GM23338 (cell line): ENCODE measurements at regions not wholly inside any gene's neighbourhood (a gene's known extent, or its start where the extent isn't known, plus 50 kb on each side); places are given as distances from the start of the nearest gene placed in this dataset.

ENCODE experiments used
- ATAC-seq: fragments of 200-7000 bp; cut with Tn5 transposase; 3 replicates; pipeline ENCODE4 v1.9.1; 2020
- DNase-seq: peaks from one replicate; pipeline ENCODE4 v3.0.0-alpha.2; 2015; ENCODE audit warnings: low spot score
- H2AFZ ChIP-seq: fragments of 200-600 bp; sonication (generic); 2 replicates; pipeline ENCODE4 v1.8.0; 2016; ENCODE audit warnings: antibody characterized with exemption, mild to moderate bottlenecking, moderate library complexity
- H3F3A ChIP-seq: fragments of 200-600 bp; sonication (generic); replicated peaks from 2 replicates; pipeline ENCODE4 v1.8.0; 2017; ENCODE audit warnings: antibody characterized with exemption, mixed run types, low read depth
- H3K27ac ChIP-seq: fragments of 200-600 bp; sonication (generic); 2 replicates; pipeline ENCODE4 v1.6.1; 2016; ENCODE audit warnings: low read depth
- H3K27me3 ChIP-seq: fragments of 200-600 bp; sonication (generic); 2 replicates; pipeline ENCODE4 v1.8.0; 2016; ENCODE audit warnings: mild to moderate bottlenecking, mixed run types, moderate library complexity; ENCODE audit not compliant: insufficient read depth
- H3K36me3 ChIP-seq: fragments of 200-600 bp; sonication (generic); 2 replicates; pipeline ENCODE4 v1.8.0; 2016; ENCODE audit warnings: mild to moderate bottlenecking; ENCODE audit not compliant: insufficient read depth
- H3K4me1 ChIP-seq: fragments of 200-600 bp; sonication (generic); 2 replicates; pipeline ENCODE4 v1.8.0; 2016; ENCODE audit warnings: mild to moderate bottlenecking, moderate library complexity; ENCODE audit not compliant: insufficient read depth
- H3K4me2 ChIP-seq: fragments of 200-600 bp; sonication (generic); 2 replicates; pipeline ENCODE4 v1.7.1; 2017; ENCODE audit warnings: mixed run types
- H3K4me3 ChIP-seq: fragments of 200-600 bp; sonication (generic); 2 replicates; pipeline ENCODE4 v1.6.1; 2016; ENCODE audit warnings: mixed run types
- H3K79me2 ChIP-seq: fragments of 200-600 bp; sonication (generic); replicated peaks from 2 replicates; pipeline ENCODE4 v1.8.0; 2017; ENCODE audit warnings: mild to moderate bottlenecking; ENCODE audit not compliant: insufficient read depth
- H3K9me2 ChIP-seq: fragments of 200-600 bp; sonication (generic); 2 replicates; pipeline ENCODE4 v1.8.0; 2017; ENCODE audit not compliant: insufficient read depth
- H4K20me1 ChIP-seq: fragments of 200-600 bp; sonication (generic); replicated peaks from 2 replicates; pipeline ENCODE4 v1.8.0; 2017; ENCODE audit warnings: mild to moderate bottlenecking; ENCODE audit not compliant: insufficient read depth
- H3K27ac Mint-ChIP-seq: 2 replicates; pipeline ENCODE4 v1.8.0; 2020; ENCODE audit warnings: inconsistent platforms, mild to moderate bottlenecking, moderate library complexity, mixed read lengths
- H3K27me3 Mint-ChIP-seq: 3 replicates; pipeline ENCODE4 v1.8.0; 2022; ENCODE audit warnings: low read depth, mild to moderate bottlenecking, moderate library complexity, mixed read lengths, inconsistent platforms; ENCODE audit not compliant: insufficient read depth, poor library complexity
- H3K36me3 Mint-ChIP-seq: 3 replicates; pipeline ENCODE4 v1.8.0; 2021; ENCODE audit warnings: low read depth, mild to moderate bottlenecking, inconsistent platforms, moderate library complexity, mixed read lengths
- H3K4me1 Mint-ChIP-seq: 3 replicates; pipeline ENCODE4 v1.8.0; 2020; ENCODE audit warnings: mild to moderate bottlenecking, inconsistent platforms, mixed read lengths
- H3K4me3 Mint-ChIP-seq: 3 replicates; pipeline ENCODE4 v1.8.0; 2021; ENCODE audit warnings: moderate library complexity, mild to moderate bottlenecking, inconsistent platforms, mixed read lengths
- H3K9me3 Mint-ChIP-seq: 3 replicates; pipeline ENCODE4 v1.8.0; 2020; ENCODE audit warnings: moderate library complexity, mild to moderate bottlenecking, inconsistent platforms, mixed read lengths
- ETS1 ChIP-seq: IDR thresholded peaks from 2 replicates; pipeline ENCODE4 v1.6.1; 2016; ENCODE audit warnings: antibody characterized with exemption
- EZH2 ChIP-seq: fragments of 200-600 bp; sonication (generic); IDR thresholded peaks from one replicate; pipeline ENCODE4 v1.8.0; 2017; ENCODE audit warnings: antibody characterized with exemption, mild to moderate bottlenecking, low read depth; ENCODE audit not compliant: unreplicated experiment
- EZH2phosphoT487 ChIP-seq: fragments of 200-600 bp; sonication (generic); IDR thresholded peaks from one replicate; pipeline ENCODE4 v1.8.1; 2018; ENCODE audit warnings: antibody characterized with exemption; ENCODE audit not compliant: unreplicated experiment
- NANOG ChIP-seq: IDR thresholded peaks from 2 replicates; pipeline ENCODE4 v1.6.1; 2016; ENCODE audit warnings: antibody characterized with exemption, borderline replicate concordance
- POLR2AphosphoS5 ChIP-seq: IDR thresholded peaks from 2 replicates; pipeline ENCODE4 v1.6.1; 2016; ENCODE audit warnings: antibody characterized with exemption, low read depth
- REST ChIP-seq: IDR thresholded peaks from one replicate; pipeline ENCODE4 v1.6.1; 2018; ENCODE audit warnings: antibody characterized with exemption; ENCODE audit not compliant: unreplicated experiment
- STAT1 ChIP-seq: IDR thresholded peaks from one replicate; pipeline ENCODE4 v1.6.1; 2016; ENCODE audit warnings: antibody characterized with exemption; ENCODE audit not compliant: unreplicated experiment
- ZNF114 ChIP-seq: fragments of 250-450 bp; sonication (Bioruptor Pico); IDR thresholded peaks from 2 replicates; pipeline ENCODE4 v1.5.0; 2020; ENCODE audit warnings: mild to moderate bottlenecking, moderate library complexity
- ZNF331 ChIP-seq: fragments of 250-450 bp; sonication (Bioruptor Pico); IDR thresholded peaks from 2 replicates; pipeline ENCODE4 v1.5.0; 2020; ENCODE audit warnings: low read depth, mild to moderate bottlenecking, moderate library complexity
- ZNF462 ChIP-seq: fragments of 250-450 bp; sonication (Bioruptor Pico); IDR thresholded peaks from 2 replicates; pipeline ENCODE4 v1.5.0; 2020; ENCODE audit warnings: mild to moderate bottlenecking, moderate library complexity

- 0 out of 2 replicates have a peak, but pooled peaks cover 2% of the 10 kb centered on the region for H3K9me2 ChIP-seq
- ATAC-seq (no peak), DNase-seq (no peak)
- Mint-ChIP-seq H3K27ac (no peak overlapping the region), H3K27me3 (peaks cover 5% of the 10 kb centered on the region), H3K4me3 (no peak overlapping the region), H3K4me1 (no peaks in the 10 kb centered on the region), H3K36me3 (no peaks in the 10 kb centered on the region), H3K9me3 (no peaks in the 10 kb centered on the region)
- no peaks in the 10 kb centered on the region for H3K79me2 ChIP-seq
- no peak overlapping the region for H3K27ac ChIP-seq
- TF ChIP-seq ZNF331: no peak
- TF ChIP-seq ZNF462: no peak
- H3K4me3 ChIP-seq: no peak overlapping the region
- H3F3A ChIP-seq: no peaks in the 10 kb centered on the region
- no peaks in the 10 kb centered on the region for H3K36me3 ChIP-seq
- H3K4me2 ChIP-seq: no peak overlapping the region
- H3K27me3 ChIP-seq: no peaks in the 10 kb centered on the region
- 0 out of 2 replicates have a peak overlapping the region, but pooled peaks have one; percentile 49 for H2AFZ ChIP-seq
- no peaks in the 10 kb centered on the region for H3K4me1 ChIP-seq
- H4K20me1 ChIP-seq: no peaks in the 10 kb centered on the region
Observed at GRCh38 chr4:114535725-114536124, 62.9 kb upstream of the UGT8 start.

- Histone ChIP-seq H3K36me3 (no peaks in the 10 kb centered on the region), H3K4me3 (no peak overlapping the region), H3K4me1 (no peaks in the 10 kb centered on the region), H3K27me3 (no peaks in the 10 kb centered on the region), H2AFZ (no peak overlapping the region), H3K4me2 (no peak overlapping the region), H3K27ac (no peak overlapping the region), H3F3A (no peaks in the 10 kb centered on the region), H3K79me2 (no peaks in the 10 kb centered on the region), H3K9me2 (0 out of 2 replicates have a peak, but pooled peaks cover 2% of the 10 kb centered on the region), H4K20me1 (no peaks in the 10 kb centered on the region)
- Mint-ChIP-seq H3K27ac (no peak overlapping the region), H3K4me1 (no peaks in the 10 kb centered on the region), H3K9me3 (no peaks in the 10 kb centered on the region), H3K4me3 (no peak overlapping the region), H3K36me3 (no peaks in the 10 kb centered on the region), H3K27me3 (peaks cover 5% of the 10 kb centered on the region)
- ATAC-seq (no peak), DNase-seq (no peak)
- TF ChIP-seq ZNF114 (no peak), POLR2AphosphoS5 (no peak), STAT1 (no peak), EZH2 (no peak), EZH2phosphoT487 (no peak), NANOG (no peak), ETS1 (no peak), ZNF331 (no peak), REST (no peak)
Observed at GRCh38 chr4:114537352-114537751, 61.3 kb upstream of the UGT8 start.
